HepG2 (cell line): ENCODE measurements at regions not wholly inside any gene's neighbourhood (a gene's known extent, or its start where the extent isn't known, plus 50 kb on each side); places are given as distances from the start of the nearest gene placed in this dataset.

Experiments
- ATAC-seq: fragments of 200-7000 bp; cut with Tn5 transposase; 3 replicates; pipeline ENCODE4 v1.9.1; 2020; ENCODE audit warnings: mild to moderate bottlenecking, moderate library complexity
- BruUV-seq: library from RNA; stranded (reverse); fragments of 400-500 nt; replicated peaks from 2 replicates; lab custom pipeline; 2021; lab: Mats Ljungman, UMichigan
- CTCF ChIA-PET: fragments of 300-600 bp; formaldehyde crosslinking; extraction: SDS; loops from one replicate; lab custom pipeline; 2021; ENCODE audit warnings: low total read pairs, inconsistent platforms, low intra/inter-chr PET ratio; lab: Yijun Ruan, JAX
- POLR2A ChIA-PET: fragments of 350-600 bp; sonication (Branson Sonifier 250); formaldehyde crosslinking; loops from one replicate; lab custom pipeline; 2020; ENCODE audit warnings: antibody characterized with exemption, inconsistent platforms; lab: Yijun Ruan, JAX
- DNase-seq: peaks from one replicate; pipeline ENCODE4 v3.0.0-alpha.2; 2015; ENCODE audit warnings: low spot score
- FAIRE-seq: peaks from 3 replicates; lab custom pipeline; 2011; peaks lifted over from hg19 to GRCh38; lab: Jason Lieb, UNC
- H2AFZ ChIP-seq: one replicate; pipeline ENCODE4 v1.6.1; 2011; ENCODE audit warnings: low read length, inconsistent platforms
- H3K27ac ChIP-seq: fragments of 300-600 bp; 3 replicates; pipeline ENCODE4 v1.8.0; 2011; ENCODE audit warnings: mixed run types, mild to moderate bottlenecking, mixed read lengths, low read length, inconsistent platforms; ENCODE audit not compliant: insufficient read depth; ENCODE audit errors: extremely low read length
- H3K27me3 ChIP-seq, 2 experiments: fragments of 200-600 bp in 1 of 2; 2 replicates in 1 of 2; 3 replicates in 1 of 2; pipeline versions ENCODE4 v1.6.0 to v1.8.0; 2011; ENCODE audit warnings: low read length in 2 of 2, mild to moderate bottlenecking in 2 of 2, moderate library complexity in 2 of 2, inconsistent platforms in 1 of 2; ENCODE audit not compliant: insufficient read depth in 2 of 2, control insufficient read depth in 1 of 2
- H3K36me3 ChIP-seq, 2 experiments: fragments of 200-600 bp in 1 of 2; replicated peaks in 1 of 2; 2 replicates in 1 of 2; 3 replicates in 1 of 2; pipeline versions ENCODE4 v1.5.1 to v1.8.0; 2011; ENCODE audit warnings: low read length in 2 of 2, inconsistent platforms in 1 of 2; ENCODE audit not compliant: insufficient read depth in 2 of 2, control insufficient read depth in 1 of 2
- H3K4me1 ChIP-seq: 2 replicates; pipeline ENCODE4 v1.5.1; 2012; ENCODE audit warnings: low read length, inconsistent platforms; ENCODE audit not compliant: insufficient read depth
- H3K4me2 ChIP-seq: 2 replicates; pipeline ENCODE4 v1.6.0; 2011; ENCODE audit warnings: low read depth, low read length, inconsistent platforms
- H3K4me3 ChIP-seq, 3 experiments: fragments of 200-600 bp in 1 of 3; sonication (generic), shearing (Covaris generic) in 1 of 3; replicated peaks in 1 of 3; 2 replicates each; pipeline ENCODE4 v1.5.1; 2011 to 2016; ENCODE audit warnings: low read length in 3 of 3, inconsistent platforms in 2 of 3, low read depth in 2 of 3, mild to moderate bottlenecking in 2 of 3, control low read depth in 1 of 3, mixed read lengths in 1 of 3; ENCODE audit not compliant: insufficient read depth in 1 of 3
- H3K79me2 ChIP-seq: one replicate; pipeline ENCODE4 v1.6.1; 2011; ENCODE audit warnings: low read length, inconsistent platforms; ENCODE audit not compliant: insufficient read depth
- H3K9ac ChIP-seq: 2 replicates; pipeline ENCODE4 v1.6.0; 2011; ENCODE audit warnings: mild to moderate bottlenecking, low read depth, low read length, inconsistent platforms; ENCODE audit not compliant: insufficient read depth
- H3K9me3 ChIP-seq: 2 replicates; pipeline ENCODE4 v1.5.1; 2012; ENCODE audit warnings: mild to moderate bottlenecking, low read length
- H4K20me1 ChIP-seq: 2 replicates; pipeline ENCODE4 v1.6.0; 2011; ENCODE audit warnings: inconsistent platforms, mild to moderate bottlenecking, low read length, moderate library complexity; ENCODE audit not compliant: insufficient read depth
- BRD4 ChIP-seq: sonication (generic); formaldehyde crosslinking; IDR thresholded peaks from 2 replicates; pipeline ENCODE4 v1.4.0; 2020; ENCODE audit warnings: missing genetic modification reagents
- ETV5 ChIP-seq: IDR thresholded peaks from 2 replicates; pipeline ENCODE4 v1.6.1; 2018; ENCODE audit warnings: missing biosample characterization, missing genetic modification reagents, inconsistent platforms, borderline replicate concordance
- FOXA1 ChIP-seq, 2 experiments: fragments of 450-650 bp in 1 of 2; sonication (generic) in 1 of 2; formaldehyde crosslinking in 1 of 2; IDR thresholded peaks; 2 replicates each; pipeline versions ENCODE4 v1.4.0 to v1.6.1; 2016 to 2020; ENCODE audit warnings: missing genetic modification reagents in 1 of 2
- HES4 ChIP-seq: sonication (generic); formaldehyde crosslinking; IDR thresholded peaks from 2 replicates; pipeline ENCODE4 v1.9.0; 2021; ENCODE audit warnings: mild to moderate bottlenecking, missing genetic modification reagents, borderline replicate concordance
- NBN ChIP-seq: fragments of 450-650 bp; conservative IDR thresholded peaks from 2 replicates; pipeline ENCODE4 v1.6.1; 2017
- NFIB ChIP-seq: sonication (generic); formaldehyde crosslinking; IDR thresholded peaks from 2 replicates; pipeline ENCODE4 v1.9.0; 2021; ENCODE audit warnings: missing genetic modification reagents, mild to moderate bottlenecking, borderline replicate concordance
- SRSF1 ChIP-seq: fragments of 200-400 bp; formaldehyde crosslinking; optimal IDR thresholded peaks from 2 replicates; pipeline ENCODE3; 2017; ENCODE audit warnings: mild to moderate bottlenecking, low read depth, low read length, moderate library complexity
- ZBTB42 ChIP-seq: sonication (generic); formaldehyde crosslinking; IDR thresholded peaks from 2 replicates; pipeline ENCODE4 v1.5.0; 2020; ENCODE audit warnings: mild to moderate bottlenecking, missing genetic modification reagents
- ZNF329 ChIP-seq: sonication (generic); formaldehyde crosslinking; IDR thresholded peaks from 2 replicates; pipeline ENCODE4 v1.9.0; 2021; ENCODE audit warnings: low read depth, mild to moderate bottlenecking, missing genetic modification reagents
- ZNF33A ChIP-seq: sonication (generic); formaldehyde crosslinking; IDR thresholded peaks from 2 replicates; pipeline ENCODE4 v1.5.1; 2020; ENCODE audit warnings: missing genetic modification reagents, mild to moderate bottlenecking, moderate library complexity, borderline replicate concordance
- ZNF619 ChIP-seq: sonication (generic); formaldehyde crosslinking; IDR thresholded peaks from 2 replicates; pipeline ENCODE4 v1.4.0; 2020; ENCODE audit warnings: mild to moderate bottlenecking, missing genetic modification reagents
- ZSCAN22 ChIP-seq: sonication (generic); formaldehyde crosslinking; IDR thresholded peaks from 2 replicates; pipeline ENCODE4 v1.4.0; 2020; ENCODE audit warnings: mild to moderate bottlenecking, missing genetic modification reagents
- WGBS: methylation state at CpG from one replicate; pipeline ENCODE4 v1.1.6; 2017; ENCODE audit warnings: low lambda C conversion rate; 5-methylcytosine and 5-hydroxymethylcytosine counted together
- in situ Hi-C: cut with HindIII; loops from 2 replicates; pipeline ENCODE4 v1.10.0; 2017; ENCODE audit warnings: low pct_unique_long_range_greater_than_20kb; ENCODE audit not compliant: extremely low pct_ligation_motif_present
- intact Hi-C: fragments of 100-400 bp; cut with micrococcal nuclease; formaldehyde crosslinking; loops from one replicate; pipeline ENCODE4 v1.10.0; 2022; ENCODE audit not compliant: unreplicated experiment
- TF ChIP-seq, protein P1 (sequence below): sonication (generic); formaldehyde crosslinking; IDR thresholded peaks from 2 replicates; pipeline ENCODE4 v1.5.0; 2020; ENCODE audit warnings: missing genetic modification reagents
- TF ChIP-seq, protein P2 (sequence below): sonication (generic); formaldehyde crosslinking; IDR thresholded peaks from 2 replicates; pipeline ENCODE4 v1.8.1; 2023; ENCODE audit warnings: mild to moderate bottlenecking, missing genetic modification reagents
- TF ChIP-seq, protein P3 (sequence below): sonication (generic); formaldehyde crosslinking; IDR thresholded peaks from 2 replicates; pipeline ENCODE4 v1.4.0; 2020; ENCODE audit warnings: missing genetic modification reagents
- TF ChIP-seq, protein P4 (sequence below): sonication (generic); formaldehyde crosslinking; IDR thresholded peaks from 2 replicates; pipeline ENCODE4 v1.4.0; 2020; ENCODE audit warnings: mild to moderate bottlenecking, missing genetic modification reagents

DNA sequence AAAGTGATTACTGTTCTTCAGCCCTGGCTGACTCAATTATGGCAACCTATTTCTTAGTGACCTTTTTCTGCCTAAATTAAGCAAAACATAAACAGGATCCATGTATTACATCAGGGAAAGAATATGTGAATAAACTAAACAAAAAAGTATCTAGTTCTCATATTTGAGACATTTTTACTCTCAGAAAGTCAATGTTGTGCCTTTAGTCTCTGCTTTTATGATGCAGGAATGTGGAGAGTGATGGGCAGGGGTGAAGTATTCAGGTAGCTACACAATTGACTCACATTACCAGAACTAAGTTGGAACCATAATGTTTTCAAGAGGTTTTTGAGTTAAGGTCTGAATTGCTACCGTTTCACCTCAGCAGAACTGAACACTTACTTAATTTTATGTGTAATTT lies 462.7 kb upstream of the CXADR start:
- Histone ChIP-seq H3K9me3 (no peaks in the 10 kb centered on the region), H3K9ac (no peak overlapping the region), H3K4me3 (no peak overlapping the region), H3K79me2 (no peaks in the 10 kb centered on the region), H2AFZ (no peak overlapping the region), H3K27me3 (no peaks in the 10 kb centered on the region), H3K36me3 (no peaks in the 10 kb centered on the region), H3K4me2 (no peak overlapping the region), H3K4me1 (no peaks in the 10 kb centered on the region), H3K27ac (no peak overlapping the region), H4K20me1 (no peaks in the 10 kb centered on the region)
- TF ChIP-seq HES4 (CRISPR knock-in tag) = no peak
- WGBS = 0% methylated on average over 1 of the region's 1 CpG
- ATAC-seq (no peak), FAIRE-seq (no peak), DNase-seq (no peak)
- in situ Hi-C loops (no loop called here), intact Hi-C loops (no loop called here)
- no TSS peak for BruUV-seq
- ChIA-PET CTCF (no interaction called here), POLR2A (no interaction called here)

DNA sequence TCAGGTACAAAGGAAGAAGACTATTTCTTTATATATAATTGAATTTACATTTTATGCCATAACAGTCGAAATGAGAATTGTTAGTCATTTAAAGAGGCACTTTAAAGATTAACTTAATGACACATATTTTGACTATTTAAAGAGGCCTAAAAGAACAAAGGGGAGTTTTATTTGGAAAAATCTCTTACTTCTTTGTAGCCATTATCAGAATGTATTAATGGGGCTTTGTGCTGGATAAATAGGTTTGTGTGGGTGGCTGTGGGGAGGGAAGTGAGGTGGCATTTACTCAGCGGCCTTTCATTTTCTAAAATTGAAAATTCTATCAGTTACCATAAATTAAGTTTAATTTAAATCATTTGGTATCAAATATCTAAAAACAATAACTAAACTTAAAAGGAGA lies 462.2 kb upstream of the CXADR start:
- CTCF ChIA-PET = no interaction called here
- WGBS = 2% methylated on average over 2 of the region's 2 CpGs
- ATAC-seq (no peak), FAIRE-seq (no peak), DNase-seq (no peak)
- Histone ChIP-seq H3K27me3 (no peaks in the 10 kb centered on the region), H3K4me2 (no peak overlapping the region), H3K27ac (no peak overlapping the region), H3K4me3 (no peak overlapping the region), H3K4me1 (no peaks in the 10 kb centered on the region), H3K36me3 (no peaks in the 10 kb centered on the region), H3K79me2 (no peaks in the 10 kb centered on the region), H4K20me1 (no peaks in the 10 kb centered on the region), H3K9ac (no peak overlapping the region), H2AFZ (no peak overlapping the region), H3K9me3 (no peaks in the 10 kb centered on the region)
- POLR2A ChIA-PET = no interaction called here
- intact Hi-C loops = no loop called here
- in situ Hi-C loops = no loop called here
- BruUV-seq = no TSS peak
- no peak for TF ChIP-seq ETV5
- TF ChIP-seq, protein P1, sequence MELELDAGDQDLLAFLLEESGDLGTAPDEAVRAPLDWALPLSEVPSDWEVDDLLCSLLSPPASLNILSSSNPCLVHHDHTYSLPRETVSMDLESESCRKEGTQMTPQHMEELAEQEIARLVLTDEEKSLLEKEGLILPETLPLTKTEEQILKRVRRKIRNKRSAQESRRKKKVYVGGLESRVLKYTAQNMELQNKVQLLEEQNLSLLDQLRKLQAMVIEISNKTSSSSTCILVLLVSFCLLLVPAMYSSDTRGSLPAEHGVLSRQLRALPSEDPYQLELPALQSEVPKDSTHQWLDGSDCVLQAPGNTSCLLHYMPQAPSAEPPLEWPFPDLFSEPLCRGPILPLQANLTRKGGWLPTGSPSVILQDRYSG (CRISPR knock-in tag) = no peak
- no peak for TF ChIP-seq ZNF33A (CRISPR knock-in tag)
- TF ChIP-seq ZBTB42 (CRISPR knock-in tag) = no peak
- no peak for TF ChIP-seq ZNF329
- TF ChIP-seq ZSCAN22 = no peak
- no peak for TF ChIP-seq NBN
- TF ChIP-seq, protein P2, sequence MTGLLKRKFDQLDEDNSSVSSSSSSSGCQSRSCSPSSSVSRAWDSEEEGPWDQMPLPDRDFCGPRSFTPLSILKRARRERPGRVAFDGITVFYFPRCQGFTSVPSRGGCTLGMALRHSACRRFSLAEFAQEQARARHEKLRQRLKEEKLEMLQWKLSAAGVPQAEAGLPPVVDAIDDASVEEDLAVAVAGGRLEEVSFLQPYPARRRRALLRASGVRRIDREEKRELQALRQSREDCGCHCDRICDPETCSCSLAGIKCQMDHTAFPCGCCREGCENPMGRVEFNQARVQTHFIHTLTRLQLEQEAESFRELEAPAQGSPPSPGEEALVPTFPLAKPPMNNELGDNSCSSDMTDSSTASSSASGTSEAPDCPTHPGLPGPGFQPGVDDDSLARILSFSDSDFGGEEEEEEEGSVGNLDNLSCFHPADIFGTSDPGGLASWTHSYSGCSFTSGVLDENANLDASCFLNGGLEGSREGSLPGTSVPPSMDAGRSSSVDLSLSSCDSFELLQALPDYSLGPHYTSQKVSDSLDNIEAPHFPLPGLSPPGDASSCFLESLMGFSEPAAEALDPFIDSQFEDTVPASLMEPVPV (CRISPR knock-in tag) = no peak
- no peak for TF ChIP-seq SRSF1
- TF ChIP-seq ZNF619 (CRISPR knock-in tag) = no peak
- TF ChIP-seq, protein P3, sequence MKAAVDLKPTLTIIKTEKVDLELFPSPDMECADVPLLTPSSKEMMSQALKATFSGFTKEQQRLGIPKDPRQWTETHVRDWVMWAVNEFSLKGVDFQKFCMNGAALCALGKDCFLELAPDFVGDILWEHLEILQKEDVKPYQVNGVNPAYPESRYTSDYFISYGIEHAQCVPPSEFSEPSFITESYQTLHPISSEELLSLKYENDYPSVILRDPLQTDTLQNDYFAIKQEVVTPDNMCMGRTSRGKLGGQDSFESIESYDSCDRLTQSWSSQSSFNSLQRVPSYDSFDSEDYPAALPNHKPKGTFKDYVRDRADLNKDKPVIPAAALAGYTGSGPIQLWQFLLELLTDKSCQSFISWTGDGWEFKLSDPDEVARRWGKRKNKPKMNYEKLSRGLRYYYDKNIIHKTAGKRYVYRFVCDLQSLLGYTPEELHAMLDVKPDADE (CRISPR knock-in tag) = no peak
- TF ChIP-seq, protein P4, sequence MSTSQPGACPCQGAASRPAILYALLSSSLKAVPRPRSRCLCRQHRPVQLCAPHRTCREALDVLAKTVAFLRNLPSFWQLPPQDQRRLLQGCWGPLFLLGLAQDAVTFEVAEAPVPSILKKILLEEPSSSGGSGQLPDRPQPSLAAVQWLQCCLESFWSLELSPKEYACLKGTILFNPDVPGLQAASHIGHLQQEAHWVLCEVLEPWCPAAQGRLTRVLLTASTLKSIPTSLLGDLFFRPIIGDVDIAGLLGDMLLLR (CRISPR knock-in tag) = no peak
- TF ChIP-seq FOXA1 (IDR thresholded peaks at IDR 0.05) = no peak
- no peak for TF ChIP-seq FOXA1 (CRISPR knock-in tag; IDR thresholded peaks at IDR 0.05)
- TF ChIP-seq NFIB (CRISPR knock-in tag) = no peak
- TF ChIP-seq BRD4 (CRISPR knock-in tag) = no peak
